GM12878 (cell line): ENCODE measurements at regions not wholly inside any gene's neighbourhood (a gene's known extent, or its start where the extent isn't known, plus 50 kb on each side); places are given as distances from the start of the nearest gene placed in this dataset.

Source experiments
- ATAC-seq: fragments of 200-7000 bp; cut with Tn5 transposase; 3 replicates; pipeline ENCODE4 v1.9.1; 2020; ENCODE audit warnings: mild to moderate bottlenecking, moderate library complexity
- BruUV-seq: library from RNA; stranded (reverse); fragments of 400-500 nt; replicated peaks from 2 replicates; lab custom pipeline; 2021; lab: Mats Ljungman, UMichigan
- CTCF ChIA-PET: fragments of 300-600 bp; sonication (Branson Sonifier 250); formaldehyde crosslinking; extraction: SDS; loops from one replicate; lab custom pipeline; 2021; ENCODE audit warnings: inconsistent platforms; lab: Yijun Ruan, JAX
- POLR2A ChIA-PET: fragments of 350-600 bp; formaldehyde crosslinking; extraction: SDS; loops from one replicate; lab custom pipeline; 2021; ENCODE audit warnings: inconsistent platforms; lab: Charles Lee
- RAD21 ChIA-PET: fragments of 300-600 bp; sonication (Branson Sonifier 250); formaldehyde crosslinking; loops from one replicate; lab custom pipeline; 2023; ENCODE audit warnings: antibody characterized with exemption; ENCODE audit not compliant: unreplicated experiment; lab: Charles Lee
- SMC1A ChIA-PET: fragments of 300-600 bp; sonication (Branson Sonifier 250); formaldehyde crosslinking; loops from one replicate; lab custom pipeline; 2023; ENCODE audit not compliant: unreplicated experiment, uncharacterized antibody; lab: Charles Lee
- DNase-seq: peaks from one replicate; pipeline ENCODE4 v3.0.0-alpha.2; 2011; ENCODE audit warnings: low read depth, low spot score
- FAIRE-seq: peaks from 3 replicates; lab custom pipeline; 2011; peaks lifted over from hg19 to GRCh38; lab: Jason Lieb, UNC
- H2AFZ ChIP-seq: 2 replicates; pipeline ENCODE4 v1.6.0; 2011; ENCODE audit warnings: low read depth, low read length, control low read depth; ENCODE audit not compliant: control insufficient read depth
- H3K27ac ChIP-seq: 2 replicates; pipeline ENCODE4 v1.5.1; 2011; ENCODE audit warnings: control low read depth; ENCODE audit not compliant: control insufficient read depth, insufficient read depth
- H3K27me3 ChIP-seq, 2 experiments: replicated peaks in 1 of 2; 2 replicates each; pipeline versions ENCODE4 v1.6.0 to v1.6.1; 2011; ENCODE audit warnings: low read length in 1 of 2; ENCODE audit not compliant: control insufficient read depth in 2 of 2, insufficient read depth in 2 of 2
- H3K36me3 ChIP-seq, 2 experiments: 2 replicates each; pipeline ENCODE4 v1.5.1; 2011; ENCODE audit warnings: low read length in 1 of 2; ENCODE audit not compliant: control insufficient read depth in 2 of 2, insufficient read depth in 2 of 2
- H3K4me1 ChIP-seq: 2 replicates; pipeline ENCODE4 v1.6.1; 2011; ENCODE audit warnings: mild to moderate bottlenecking, low read length, moderate library complexity, mixed read lengths; ENCODE audit not compliant: control insufficient read depth, insufficient read depth
- H3K4me2 ChIP-seq: 2 replicates; pipeline ENCODE4 v1.6.0; 2011; ENCODE audit warnings: control low read depth; ENCODE audit not compliant: control insufficient read depth, insufficient read depth
- H3K4me3 ChIP-seq: fragments of 200-600 bp; sonication (generic); 2 replicates; pipeline ENCODE4 v1.5.1; 2016
- H3K79me2 ChIP-seq: 2 replicates; pipeline ENCODE4 v1.6.0; 2011; ENCODE audit warnings: low read length; ENCODE audit not compliant: control insufficient read depth, insufficient read depth
- H3K9ac ChIP-seq: 2 replicates; pipeline ENCODE4 v1.8.0; 2011; ENCODE audit warnings: low read length, control low read depth, mixed read lengths; ENCODE audit not compliant: control insufficient read depth, insufficient read depth
- H3K9me3 ChIP-seq: replicated peaks from 3 replicates; pipeline ENCODE4 v1.5.1; 2011; ENCODE audit warnings: mild to moderate bottlenecking, low read length; ENCODE audit not compliant: control insufficient read depth, insufficient read depth
- H4K20me1 ChIP-seq: 2 replicates; pipeline ENCODE4 v1.6.0; 2011; ENCODE audit not compliant: control insufficient read depth, insufficient read depth
- CBX3 ChIP-seq: fragments of 200-600 bp; sonication (generic); IDR thresholded peaks from 2 replicates; pipeline ENCODE4 v1.6.1; 2016; ENCODE audit warnings: low read depth, borderline replicate concordance
- CREM ChIP-seq: IDR thresholded peaks from 2 replicates; pipeline ENCODE4 v1.6.1; 2014; ENCODE audit warnings: antibody characterized with exemption, low read depth
- E2F8 ChIP-seq: fragments of 450-650 bp; IDR thresholded peaks from 2 replicates; pipeline ENCODE4 v1.6.1; 2018; ENCODE audit warnings: mild to moderate bottlenecking, low read depth, moderate library complexity; ENCODE audit not compliant: partially characterized antibody
- KDM1A ChIP-seq: fragments of 200-600 bp; sonication (generic); IDR thresholded peaks from 2 replicates; pipeline ENCODE4 v1.6.1; 2016; ENCODE audit warnings: borderline replicate concordance
- MEF2B ChIP-seq: fragments of 450-650 bp; IDR thresholded peaks from 2 replicates; pipeline ENCODE4 v1.6.1; 2018; ENCODE audit warnings: mild to moderate bottlenecking, moderate library complexity; ENCODE audit not compliant: partially characterized antibody, poor library complexity, severe bottlenecking
- MXI1 ChIP-seq: fragments of 150-350 bp; IDR thresholded peaks from 2 replicates; pipeline ENCODE4 v1.6.1; 2011; ENCODE audit warnings: low read depth, mild to moderate bottlenecking, inconsistent platforms, low read length, improper control_type of control experiment
- NR2C1 ChIP-seq: fragments of 450-650 bp; IDR thresholded peaks from 2 replicates; pipeline ENCODE4 v1.6.1; 2017; ENCODE audit warnings: antibody characterized with exemption, mild to moderate bottlenecking, moderate library complexity
- NRF1 ChIP-seq: conservative IDR thresholded peaks from 2 replicates; pipeline ENCODE4 v1.6.1; 2011; ENCODE audit warnings: mild to moderate bottlenecking, low read depth, low read length, improper control_type of control experiment
- RAD21 ChIP-seq: IDR thresholded peaks from 2 replicates; pipeline ENCODE4 v1.6.1; 2011; ENCODE audit warnings: mild to moderate bottlenecking, low read depth, low read length, moderate library complexity; ENCODE audit not compliant: insufficient read depth
- SMAD5 ChIP-seq: IDR thresholded peaks from 2 replicates; pipeline ENCODE4 v1.6.1; 2016; ENCODE audit warnings: antibody characterized with exemption, low read depth
- SRF ChIP-seq, 2 experiments: IDR thresholded peaks; 2 replicates each; pipeline ENCODE4 v1.6.1; 2011; ENCODE audit warnings: low read depth in 2 of 2, low read length in 2 of 2, mild to moderate bottlenecking in 1 of 2, moderate library complexity in 1 of 2
- STAT1 ChIP-seq: fragments of 450-650 bp; conservative IDR thresholded peaks from 2 replicates; pipeline ENCODE4 v1.6.1; 2014; ENCODE audit warnings: antibody characterized with exemption, mild to moderate bottlenecking
- TCF12 ChIP-seq: IDR thresholded peaks from 2 replicates; pipeline ENCODE4 v1.6.1; 2011; ENCODE audit warnings: low read depth, mild to moderate bottlenecking, low read length
- ZBED1 ChIP-seq: IDR thresholded peaks from 2 replicates; pipeline ENCODE4 v1.6.1; 2016; ENCODE audit warnings: borderline replicate concordance
- ZNF687 ChIP-seq: fragments of 450-650 bp; IDR thresholded peaks from 2 replicates; pipeline ENCODE4 v1.6.1; 2017; ENCODE audit warnings: mild to moderate bottlenecking, moderate library complexity
- ZSCAN29 ChIP-seq: fragments of 450-650 bp; IDR thresholded peaks from 2 replicates; pipeline ENCODE4 v1.6.1; 2017; ENCODE audit warnings: mild to moderate bottlenecking, moderate library complexity
- in situ Hi-C: fragments of 300-500 bp; cut with MboI; formaldehyde crosslinking; loops from 9 replicates; pipeline ENCODE4 v1.14.3; 2018; ENCODE audit warnings: mixed read lengths
- intact Hi-C: fragments of 100-400 bp; cut with micrococcal nuclease; formaldehyde crosslinking; loops from one replicate; pipeline ENCODE4 v1.14.2; 2022; ENCODE audit not compliant: unreplicated experiment

DNA sequence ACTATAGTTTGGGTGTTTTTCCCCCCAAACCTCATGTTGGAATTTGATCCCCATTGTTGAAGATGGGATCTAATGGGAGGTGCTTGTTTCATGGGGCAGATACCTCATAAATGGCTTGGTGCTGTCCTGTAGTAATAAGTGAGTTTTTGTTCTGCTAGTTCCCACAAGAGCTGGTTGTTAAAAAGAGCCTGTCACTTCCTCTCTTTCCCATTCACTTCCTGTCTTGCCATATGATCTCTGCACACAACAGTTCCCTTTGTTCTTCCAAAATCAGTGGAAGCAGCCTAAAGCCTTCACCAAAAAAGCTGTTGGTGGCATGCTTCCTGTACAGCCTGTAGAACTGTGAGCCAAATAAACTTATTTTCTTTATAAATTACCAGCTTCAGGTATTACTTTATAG lies 768.2 kb upstream of the VRK2 start:
- CTCF ChIA-PET, result interaction anchor here (0.6 to 1.0 kb wide), 2 partner anchors 20 to 31 kb away, joined by 3 read pairs; no protein-coding TSS in a partner anchor
- Histone ChIP-seq H3K27me3 (no peaks in the 10 kb centered on the region), H3K27ac (no peak overlapping the region), H3K9ac (no peak overlapping the region), H3K4me3 (no peak overlapping the region), H3K79me2 (no peaks in the 10 kb centered on the region), H3K9me3 (no peaks in the 10 kb centered on the region), H4K20me1 (no peaks in the 10 kb centered on the region), H3K4me2 (no peak overlapping the region), H3K36me3 (no peaks in the 10 kb centered on the region), H3K4me1 (no peaks in the 10 kb centered on the region), H2AFZ (no peak overlapping the region)
- POLR2A ChIA-PET, result no interaction called here
- no peak for FAIRE-seq
- no peak for ATAC-seq
- DNase-seq, result no peak
- SMC1A ChIA-PET, result no interaction called here
- BruUV-seq, result no TSS peak
- RAD21 ChIA-PET, result no interaction called here
- in situ Hi-C loops, result no loop called here
- TF ChIP-seq E2F8, result no peak
- no peak for TF ChIP-seq SMAD5
- TF ChIP-seq STAT1, result no peak
- no peak for TF ChIP-seq MEF2B
- no peak for TF ChIP-seq ZNF687
- no peak for TF ChIP-seq CREM
- no peak for TF ChIP-seq NR2C1
- no peak for TF ChIP-seq ZSCAN29
- TF ChIP-seq RAD21, result no peak
- no peak for TF ChIP-seq SRF (IDR thresholded peaks at IDR 0.05; ENCODE audit: low read depth in 2 of 2, low read length in 2 of 2)
- no peak for TF ChIP-seq ZBED1
- no peak for TF ChIP-seq NRF1
- no peak for TF ChIP-seq KDM1A
- no peak for TF ChIP-seq CBX3
- TF ChIP-seq MXI1, result no peak
- no peak for TF ChIP-seq TCF12
- intact Hi-C loops, result no loop called here
